SH-SY5Y (cell line): ENCODE measurements at regions not wholly inside any gene's neighbourhood (a gene's known extent, or its start where the extent isn't known, plus 50 kb on each side); places are given as distances from the start of the nearest gene placed in this dataset.

Source experiments
- GATA2 ChIP-seq: IDR thresholded peaks from 2 replicates; pipeline ENCODE4 v1.6.1; 2011; ENCODE audit warnings: mild to moderate bottlenecking, low read depth, low read length
- GATA3 ChIP-seq: IDR thresholded peaks from 2 replicates; pipeline ENCODE4 v1.6.1; 2011; ENCODE audit warnings: low read depth, mild to moderate bottlenecking, low read length, moderate library complexity

DNA sequence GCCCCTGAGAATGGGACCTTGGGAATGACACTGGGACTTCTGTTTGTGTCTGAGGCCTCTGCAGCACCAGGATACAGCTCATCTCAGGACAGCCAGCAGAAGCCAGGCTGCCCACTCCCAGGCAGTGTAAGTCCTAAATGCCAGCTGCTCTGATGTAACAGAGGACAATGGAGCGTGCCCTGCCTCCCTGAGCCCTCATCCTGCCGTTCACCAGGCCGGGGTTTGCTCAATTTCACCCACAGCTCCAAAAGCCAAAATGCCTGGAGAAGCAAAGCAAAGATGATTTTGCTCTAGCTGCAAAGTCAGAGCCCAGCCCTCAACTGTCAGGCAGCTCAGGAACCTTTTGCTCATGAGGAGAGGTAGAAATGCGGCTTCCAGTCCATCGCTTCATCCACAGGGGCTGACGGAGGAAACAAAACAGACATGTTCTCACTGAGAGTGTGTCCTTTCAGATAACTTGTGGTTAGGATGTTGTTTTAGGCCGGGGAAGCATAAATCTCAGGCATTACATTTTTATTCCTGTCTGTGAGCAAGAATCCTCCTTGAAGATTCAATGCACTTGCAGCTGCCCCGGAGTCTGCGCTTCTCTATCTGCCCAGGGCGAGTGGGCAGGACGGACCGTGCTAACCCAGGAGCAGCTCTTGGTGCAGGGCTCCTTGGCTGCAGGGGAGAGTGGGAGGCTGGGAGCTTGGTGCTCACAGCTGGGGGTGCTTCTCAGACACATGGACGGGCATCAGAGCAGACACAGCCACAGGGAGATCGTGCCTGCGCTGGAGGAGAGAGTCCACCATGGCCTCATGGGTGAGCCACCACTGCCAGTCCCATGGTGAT lies 83.2 kb upstream of the CHST15 start:
- no peak for TF ChIP-seq GATA3
- TF ChIP-seq GATA2 = no peak

DNA sequence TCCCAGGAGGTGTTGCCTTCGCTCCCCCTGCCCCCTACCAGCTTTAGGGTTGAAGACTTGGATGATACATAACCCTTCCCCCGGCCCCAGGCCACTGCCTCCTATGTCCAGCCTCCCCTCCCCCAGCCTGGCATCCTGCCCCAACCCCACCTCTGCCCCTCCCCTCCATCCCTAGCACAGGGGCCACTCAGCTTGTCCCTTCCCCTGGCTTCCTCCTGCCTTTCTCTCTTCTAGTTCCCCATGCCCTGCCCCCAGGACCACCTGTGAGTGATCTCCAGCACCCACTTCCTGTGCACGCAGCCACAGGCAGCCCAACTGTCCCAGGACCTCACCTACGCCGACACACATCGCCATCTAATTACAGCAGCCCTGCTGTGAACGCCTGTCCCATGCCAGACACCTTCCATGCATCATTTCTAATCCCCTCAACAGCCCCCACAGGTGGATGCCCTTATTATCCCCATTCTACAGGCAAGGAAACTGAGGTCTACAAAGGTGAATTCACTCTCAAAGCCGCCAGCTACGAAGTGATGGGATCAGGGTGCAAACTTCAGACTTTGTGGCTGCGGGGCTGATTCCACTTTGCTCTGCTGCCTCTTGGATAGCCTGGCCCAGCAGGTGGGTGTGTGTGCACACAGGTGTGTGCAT lies 82.4 kb upstream of the CHST15 start:
- TF ChIP-seq GATA3 (no peak), GATA2 (no peak)

DNA sequence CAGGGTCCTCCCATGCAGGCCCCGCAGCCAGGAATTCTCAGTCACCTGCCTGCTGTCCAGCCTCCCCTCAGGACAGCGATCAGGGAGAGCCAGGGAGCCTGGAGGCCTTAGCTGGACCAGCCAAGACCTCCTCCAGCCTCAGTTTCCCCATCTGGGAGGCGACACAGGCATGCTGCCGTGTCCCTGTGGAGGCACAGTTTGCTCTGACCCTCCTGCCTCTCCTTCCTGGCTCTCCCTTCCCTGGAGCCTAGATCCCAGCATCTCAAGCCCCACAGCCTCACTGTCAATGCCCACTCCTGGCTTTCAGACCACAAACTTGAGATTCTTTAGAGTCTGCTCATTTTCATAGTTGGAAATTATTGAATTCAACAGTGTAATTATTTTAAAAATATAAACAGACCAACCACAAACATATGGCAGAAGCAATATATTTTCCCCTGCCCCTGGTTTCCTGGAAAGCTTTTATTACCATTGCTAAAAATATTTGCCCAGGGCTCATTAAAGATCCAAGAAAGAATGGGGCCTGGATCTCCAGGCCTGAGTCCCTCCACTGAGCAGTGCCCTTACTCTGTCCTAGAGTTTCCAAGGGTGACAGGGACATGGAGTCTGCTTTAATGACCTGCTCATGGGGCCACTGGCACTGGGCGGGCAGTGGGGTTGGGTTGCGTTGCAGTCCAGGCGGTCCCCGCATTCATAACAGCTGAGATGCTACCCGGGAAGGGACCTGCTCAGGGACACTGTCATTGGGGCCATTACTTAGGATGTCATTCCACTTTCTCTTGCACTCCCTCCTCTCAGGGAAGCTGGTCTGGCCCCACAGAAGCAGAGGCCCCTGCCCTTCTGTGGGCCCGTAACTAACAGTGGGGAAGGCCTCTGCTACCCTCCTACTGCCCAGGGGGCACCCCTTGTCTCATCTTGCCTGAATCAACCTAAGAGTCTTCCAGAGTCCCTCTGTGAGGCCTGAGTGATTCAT lies 81.6 kb upstream of the CHST15 start:
- TF ChIP-seq GATA3 (no peak), GATA2 (no peak)

DNA sequence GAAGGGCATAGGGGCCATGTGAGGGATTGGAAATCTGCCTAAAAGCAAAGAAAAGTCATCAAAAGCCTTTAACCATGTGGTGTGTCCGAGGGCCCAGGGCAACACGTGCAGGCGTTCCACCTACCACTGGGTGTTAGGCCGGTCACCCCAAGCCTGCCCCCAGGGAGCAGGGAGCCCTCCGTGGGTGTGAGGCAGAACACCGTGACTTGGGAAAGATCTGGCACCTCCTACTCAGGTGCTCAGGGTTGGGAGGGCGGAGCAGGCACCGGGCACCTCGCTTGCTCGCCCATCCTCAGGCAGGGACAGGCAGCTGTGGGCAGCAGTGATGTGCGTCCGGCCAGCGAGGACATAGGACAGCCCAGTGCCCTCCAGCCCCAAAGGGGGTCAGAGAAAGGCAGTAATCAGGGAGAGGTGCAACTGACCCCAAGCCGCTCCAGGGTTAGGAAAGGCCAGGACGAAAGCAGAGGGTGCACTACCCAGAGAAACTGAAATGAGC lies 80.7 kb upstream of the CHST15 start:
- TF ChIP-seq GATA2 (no peak), GATA3 (no peak)

DNA sequence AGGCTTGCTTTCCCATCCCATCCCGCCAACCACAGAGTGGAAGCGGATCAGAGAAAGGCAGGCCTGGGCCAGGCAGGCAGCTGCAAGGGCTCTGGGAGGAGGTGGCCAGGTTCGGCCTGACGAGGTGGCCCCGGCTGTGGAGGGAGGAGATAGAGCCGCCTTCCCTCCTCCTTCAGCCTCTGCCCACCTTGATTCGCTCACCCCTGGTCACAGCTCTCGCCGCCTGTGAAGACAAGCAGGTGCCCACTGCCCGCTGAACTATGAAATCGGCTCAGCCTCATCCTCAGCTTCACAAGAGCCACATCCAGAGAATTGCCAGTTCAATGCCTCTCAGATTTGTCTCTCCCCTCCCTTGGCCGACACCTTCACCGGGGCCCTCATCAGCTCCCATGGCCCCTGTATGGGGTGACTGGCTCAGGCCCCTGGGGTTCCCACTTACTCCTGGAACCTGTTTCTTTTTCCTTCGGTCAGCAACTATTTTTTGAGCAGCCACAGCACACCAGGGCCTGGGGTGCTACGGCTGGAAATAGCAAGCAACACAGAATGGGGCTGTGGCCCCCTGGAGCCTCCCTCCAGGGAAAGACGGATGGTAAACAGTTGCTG lies 80.0 kb upstream of the CHST15 start:
- TF ChIP-seq GATA3 (no peak), GATA2 (no peak)

DNA sequence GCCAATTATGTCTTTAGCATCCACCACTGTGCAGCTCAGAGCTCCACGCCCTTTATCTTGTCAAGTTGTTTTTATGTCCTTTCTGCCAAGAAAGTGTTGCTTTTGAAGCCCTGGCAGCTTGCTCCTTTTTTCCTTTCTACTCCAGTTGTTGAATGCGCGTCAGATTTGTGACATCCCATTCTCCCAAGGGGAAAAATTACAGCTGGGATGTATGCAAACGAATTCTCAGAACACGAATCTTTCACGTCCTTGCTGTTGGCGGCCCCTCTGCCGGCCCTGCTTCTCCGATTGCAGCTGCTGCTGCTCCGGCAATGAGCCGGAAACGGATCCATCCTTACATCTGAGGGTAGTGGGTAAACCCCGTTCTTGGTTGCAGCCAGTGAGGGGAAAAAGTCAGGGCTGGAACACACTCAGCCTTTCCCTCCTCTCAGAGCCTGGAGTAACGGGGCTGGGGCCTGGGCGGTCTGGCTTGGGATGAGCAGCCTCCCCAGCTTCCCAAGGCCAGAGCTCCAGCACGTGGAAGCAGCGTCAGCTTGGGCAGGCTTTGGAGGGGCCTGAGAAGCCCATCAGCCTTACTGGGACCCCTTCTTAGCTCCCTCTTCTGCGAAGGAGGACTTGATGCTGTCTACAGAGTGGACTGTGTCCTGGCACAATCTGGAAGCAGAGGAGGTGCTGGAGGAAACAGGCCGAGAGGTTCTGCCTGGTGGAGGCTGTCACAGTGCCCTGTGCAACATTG lies 79.0 kb upstream of the CHST15 start:
- no peak for TF ChIP-seq GATA2
- TF ChIP-seq GATA3 = no peak

DNA sequence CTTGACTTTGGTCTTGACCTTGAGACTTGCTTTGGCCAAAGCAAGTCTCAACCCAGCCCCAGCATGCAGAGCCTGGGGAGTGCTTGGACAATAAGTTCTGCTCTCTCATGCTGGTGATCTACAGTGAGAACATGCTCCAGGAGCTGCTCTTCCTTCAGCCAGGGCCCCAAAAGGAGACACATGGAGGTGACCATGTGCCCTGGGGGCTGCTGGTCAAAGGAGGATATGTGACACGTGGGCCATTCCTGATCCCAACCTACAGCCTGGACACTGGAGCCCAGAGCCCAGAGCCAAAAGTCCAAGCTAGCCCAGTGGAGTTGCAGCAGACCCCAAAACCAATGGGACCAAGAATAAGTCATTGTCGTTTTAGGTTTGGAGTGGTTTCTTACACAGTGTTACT lies 78.2 kb upstream of the CHST15 start:
- no peak for TF ChIP-seq GATA2
- TF ChIP-seq GATA3 = no peak

DNA sequence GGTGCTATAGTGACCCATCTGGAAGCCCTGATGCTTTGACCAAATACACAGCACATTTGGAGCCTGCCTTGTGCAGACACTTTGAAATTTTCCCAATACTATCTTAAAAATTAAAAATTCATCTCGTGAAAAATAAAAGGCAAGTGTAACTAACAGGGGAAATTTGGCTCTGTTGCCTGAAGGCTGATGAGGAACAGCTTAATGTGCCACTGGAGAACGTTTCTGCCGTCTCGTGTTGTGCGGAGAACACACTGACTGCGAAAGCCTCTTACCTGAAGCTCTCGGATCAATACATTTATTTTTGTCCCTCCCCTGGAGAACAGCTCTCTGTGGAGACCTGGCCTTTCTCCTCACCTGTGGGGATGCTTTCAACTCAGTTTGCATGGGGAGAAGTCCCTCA lies 77.2 kb upstream of the CHST15 start:
- TF ChIP-seq GATA3 = no peak
- no peak for TF ChIP-seq GATA2

DNA sequence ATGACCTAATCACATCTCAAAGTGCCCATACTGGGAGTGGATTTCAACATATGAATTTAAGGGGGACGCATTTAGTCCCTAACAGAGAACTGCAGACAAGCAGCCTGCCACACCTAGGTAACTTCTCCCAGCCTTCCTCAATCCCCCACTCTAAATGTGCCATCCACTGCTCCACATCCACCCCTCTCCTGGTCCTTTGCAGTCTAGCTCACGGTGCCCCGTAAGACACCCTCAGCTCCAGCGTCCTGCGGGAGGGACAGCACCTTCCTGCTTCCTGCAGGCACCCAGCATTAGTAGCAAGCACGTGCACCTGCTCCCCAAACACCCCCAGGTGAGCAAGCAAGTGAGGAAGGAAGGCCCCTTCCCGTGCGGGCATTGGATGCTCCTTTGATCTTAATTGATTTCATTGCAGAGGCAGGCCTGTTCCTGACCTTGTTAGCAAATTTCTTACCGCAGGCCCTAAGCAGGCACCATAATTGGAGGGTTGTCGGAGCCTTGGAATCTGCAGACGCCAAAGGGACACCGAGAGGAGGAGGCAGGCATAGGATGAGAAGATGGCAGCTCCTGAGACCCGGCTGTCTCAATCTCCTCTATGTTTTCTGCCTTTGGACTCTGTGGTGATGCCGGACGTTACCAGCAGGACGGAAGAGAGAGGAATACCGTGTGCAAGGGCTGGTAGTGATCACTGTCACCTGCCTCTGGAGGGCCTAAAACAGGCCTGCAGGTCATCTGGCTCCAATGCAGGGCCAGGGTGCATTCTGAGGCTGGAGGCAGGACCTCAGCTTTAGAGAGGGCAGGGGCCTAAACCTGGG lies 75.8 kb upstream of the CHST15 start:
- TF ChIP-seq GATA3 (no peak), GATA2 (no peak)

DNA sequence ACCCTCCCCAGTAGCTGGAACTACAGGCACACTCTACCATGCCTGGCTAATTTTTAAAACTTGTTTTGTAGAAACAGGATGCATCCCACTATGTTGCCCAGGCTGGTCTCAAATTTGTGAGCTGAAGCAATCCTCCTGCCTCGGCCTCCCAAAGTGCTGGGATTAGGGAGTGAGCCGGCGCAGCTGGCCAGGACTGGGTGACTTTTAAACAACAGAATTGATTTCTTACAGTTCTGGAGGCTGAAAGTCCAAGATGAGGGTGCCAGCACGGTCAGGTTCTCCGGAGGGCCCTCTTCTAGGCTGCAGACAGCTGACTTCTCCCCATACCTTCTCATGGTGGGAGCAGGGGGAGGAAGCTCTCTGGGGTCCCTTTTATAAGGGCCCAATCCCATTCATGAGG lies 75.2 kb upstream of the CHST15 start:
- TF ChIP-seq GATA3 (no peak), GATA2 (no peak)

DNA sequence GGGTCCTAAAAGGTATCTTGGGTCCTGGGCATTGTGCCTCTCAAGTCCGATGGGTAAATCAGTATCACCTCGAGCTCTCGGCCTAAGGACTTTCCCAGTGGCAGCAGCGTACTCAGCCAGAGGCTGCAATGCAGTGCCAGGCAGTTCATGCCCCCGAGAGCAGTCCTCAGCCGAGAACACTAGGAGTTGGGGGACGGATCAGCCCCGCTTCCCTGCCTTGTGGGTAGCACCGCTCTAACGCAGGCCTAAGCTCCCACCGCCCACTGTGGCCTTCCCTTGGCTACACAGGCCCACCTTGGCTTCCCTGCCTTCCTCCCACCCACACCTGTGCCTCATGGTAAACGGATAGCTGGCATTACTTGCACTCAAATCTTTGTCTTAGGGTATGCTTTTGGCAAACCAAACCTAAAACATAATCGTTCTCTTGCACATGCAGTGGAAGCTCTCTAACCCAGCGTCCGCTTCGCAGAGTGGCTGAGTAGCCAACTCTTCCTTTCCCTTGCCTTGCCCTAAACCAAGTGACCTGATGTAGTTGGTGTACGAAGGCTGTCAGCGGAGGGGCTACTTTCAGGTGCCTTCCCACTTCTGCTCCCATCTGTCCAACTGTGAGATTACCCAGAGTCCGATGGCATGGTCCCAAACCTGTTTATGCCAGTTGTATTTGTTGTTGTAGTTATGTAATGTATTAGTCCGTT lies 73.2 kb upstream of the CHST15 start:
- TF ChIP-seq GATA3 (no peak), GATA2 (no peak)

DNA sequence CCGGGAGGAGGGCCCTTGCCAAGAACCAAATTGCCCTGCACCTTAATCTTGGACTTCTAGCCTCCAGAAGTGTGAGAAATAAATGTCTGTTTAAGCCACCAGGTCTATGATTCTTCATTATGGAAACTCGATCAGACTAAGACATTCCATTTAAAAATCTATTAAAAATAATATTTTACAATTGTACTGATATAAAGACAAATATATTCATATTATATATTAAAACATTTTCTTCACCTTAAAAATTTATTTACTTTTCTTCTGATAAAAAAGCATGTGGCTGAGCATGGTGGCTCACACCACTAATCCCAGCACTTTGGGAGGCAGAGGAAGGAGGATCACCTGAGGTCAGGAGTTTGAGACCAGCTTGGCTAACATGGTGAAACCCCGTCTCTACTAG lies 72.4 kb upstream of the CHST15 start:
- TF ChIP-seq GATA3 = no peak
- TF ChIP-seq GATA2 = no peak

DNA sequence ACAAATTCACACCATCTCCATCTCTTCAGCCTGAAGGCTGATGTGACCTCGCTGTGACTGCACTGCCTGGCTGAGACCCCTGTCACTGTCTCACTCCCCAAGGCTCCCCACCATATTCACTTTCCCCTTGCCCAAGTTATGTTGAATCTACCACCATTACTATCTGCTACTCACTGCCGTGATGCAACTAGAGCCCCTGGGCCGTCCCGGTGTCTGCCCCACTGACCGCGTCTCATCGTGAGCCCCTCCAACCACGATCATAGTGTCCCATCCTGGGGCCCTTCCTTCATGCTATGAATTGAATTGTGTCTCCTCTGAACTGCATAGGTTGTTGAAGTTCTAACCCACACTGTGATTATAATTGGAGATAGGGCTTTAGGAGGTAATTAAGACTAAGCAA lies 71.9 kb upstream of the CHST15 start:
- TF ChIP-seq GATA2 = no peak
- TF ChIP-seq GATA3 = no peak
